HAP-1 (cell line): ENCODE measurements at regions not wholly inside any gene's neighbourhood (a gene's known extent, or its start where the extent isn't known, plus 50 kb on each side); places are given as distances from the start of the nearest gene placed in this dataset.
"Not testable (repeated sequence)": the region's sequence is repeated elsewhere in the genome, so short reads cannot be mapped to it uniquely, and the experiment has no call there.

Source experiments
- DNase-seq, 2 experiments: peaks; one replicate each; pipeline ENCODE4 v3.0.0-alpha.2; 2016 to 2020; ENCODE audit warnings: low spot score in 2 of 2
- H3K27me3 ChIP-seq: fragments of 250-450 bp; sonication (Bioruptor Pico); 2 replicates; pipeline ENCODE4 v1.5.1; 2020; ENCODE audit warnings: low read depth, mild to moderate bottlenecking, moderate library complexity
- H3K36me3 ChIP-seq: fragments of 250-450 bp; sonication (Bioruptor Pico); replicated peaks from 2 replicates; pipeline ENCODE4 v1.5.1; 2020; ENCODE audit warnings: mild to moderate bottlenecking
- H3K4me1 ChIP-seq: fragments of 250-450 bp; sonication (Bioruptor Pico); 2 replicates; pipeline ENCODE4 v1.5.1; 2020; ENCODE audit warnings: mild to moderate bottlenecking
- H3K4me3 ChIP-seq: fragments of 250-450 bp; sonication (Bioruptor Pico); 2 replicates; pipeline ENCODE4 v1.5.1; 2020; ENCODE audit warnings: mild to moderate bottlenecking, moderate library complexity
- H3K9me3 ChIP-seq: fragments of 250-450 bp; sonication (Bioruptor Pico); 2 replicates; pipeline ENCODE4 v1.5.1; 2020; ENCODE audit warnings: mild to moderate bottlenecking, moderate library complexity
- in situ Hi-C: fragments of 300-500 bp; cut with MboI; formaldehyde crosslinking; loops from 3 replicates; pipeline ENCODE4 v1.14.3; 2020; ENCODE audit warnings: low sequenced_read_pairs, inconsistent platforms, mixed read lengths

GRCh38 chr16:16938980-16939379 lies 531.8 kb downstream of the XYLT1 start:
- Histone ChIP-seq H3K27me3 (no peaks in the 10 kb centered on the region), H3K4me1 (no peaks in the 10 kb centered on the region), H3K9me3 (no peaks in the 10 kb centered on the region), H3K36me3 (no peaks in the 10 kb centered on the region), H3K4me3 (no peak overlapping the region)
- DNase-seq: no peak
- in situ Hi-C loops: no loop called here

- no peaks in the 10 kb centered on the region for H3K27me3 ChIP-seq
- no peaks in the 10 kb centered on the region for H3K9me3 ChIP-seq
- in situ Hi-C loops: no loop called here
- H3K4me3 ChIP-seq: no peak overlapping the region
- no peaks in the 10 kb centered on the region for H3K36me3 ChIP-seq
- H3K4me1 ChIP-seq: no peaks in the 10 kb centered on the region
- DNase-seq: no peak
Observed at GRCh38 chr16:16940351-16940750, 530.4 kb downstream of the XYLT1 start.

GRCh38 chr16:16942849-16943248 lies 527.9 kb downstream of the XYLT1 start:
- H3K4me3 ChIP-seq, in situ Hi-C loops, DNase-seq, H3K9me3 ChIP-seq, H3K36me3 ChIP-seq, H3K4me1 ChIP-seq, H3K27me3 ChIP-seq: not testable (repeated sequence)

- in situ Hi-C loops: no loop called here
- Histone ChIP-seq H3K27me3 (no peaks in the 10 kb centered on the region), H3K4me1 (no peaks in the 10 kb centered on the region), H3K9me3 (no peaks in the 10 kb centered on the region), H3K4me3 (no peak overlapping the region), H3K36me3 (no peaks in the 10 kb centered on the region)
- DNase-seq: no peak
Observed at GRCh38 chr16:16945207-16945606, 525.6 kb downstream of the XYLT1 start.

- Histone ChIP-seq H3K4me1 (no peaks in the 10 kb centered on the region), H3K4me3 (no peak overlapping the region), H3K27me3 (no peaks in the 10 kb centered on the region), H3K36me3 (no peaks in the 10 kb centered on the region), H3K9me3 (no peaks in the 10 kb centered on the region)
- in situ Hi-C loops: no loop called here
- DNase-seq: no peak
Observed at GRCh38 chr16:16956376-16956775, 514.4 kb downstream of the XYLT1 start.

- H3K4me1 ChIP-seq: no peaks in the 10 kb centered on the region
- no peak overlapping the region for H3K4me3 ChIP-seq
- no peaks in the 10 kb centered on the region for H3K36me3 ChIP-seq
- no peaks in the 10 kb centered on the region for H3K27me3 ChIP-seq
- in situ Hi-C loops: no loop called here
- no peak for DNase-seq
- H3K9me3 ChIP-seq: no peaks in the 10 kb centered on the region
Observed at GRCh38 chr16:16960785-16961184, 510.0 kb downstream of the XYLT1 start.

GRCh38 chr16:16966439-16966838 lies 504.3 kb downstream of the XYLT1 start:
- no peaks in the 10 kb centered on the region for H3K27me3 ChIP-seq
- no peak for DNase-seq
- H3K4me3 ChIP-seq: no peak overlapping the region
- H3K9me3 ChIP-seq: no peaks in the 10 kb centered on the region
- H3K4me1 ChIP-seq: no peaks in the 10 kb centered on the region
- in situ Hi-C loops: no loop called here
- H3K36me3 ChIP-seq: no peaks in the 10 kb centered on the region

- no peaks in the 10 kb centered on the region for H3K27me3 ChIP-seq
- H3K36me3 ChIP-seq: no peaks in the 10 kb centered on the region
- H3K9me3 ChIP-seq: no peaks in the 10 kb centered on the region
- H3K4me3 ChIP-seq: no peak overlapping the region
- no peaks in the 10 kb centered on the region for H3K4me1 ChIP-seq
- in situ Hi-C loops: no loop called here
- no peak for DNase-seq
Observed at GRCh38 chr16:16971042-16971441, 499.7 kb downstream of the XYLT1 start.

GRCh38 chr16:16972831-16973230 lies 497.9 kb downstream of the XYLT1 start:
- no peaks in the 10 kb centered on the region for H3K27me3 ChIP-seq
- H3K9me3 ChIP-seq: no peaks in the 10 kb centered on the region
- H3K36me3 ChIP-seq: no peaks in the 10 kb centered on the region
- DNase-seq: no peak
- no peak overlapping the region for H3K4me3 ChIP-seq
- in situ Hi-C loops: no loop called here
- H3K4me1 ChIP-seq: no peaks in the 10 kb centered on the region

- H3K4me1 ChIP-seq: no peaks in the 10 kb centered on the region
- no peaks in the 10 kb centered on the region for H3K27me3 ChIP-seq
- no peak overlapping the region for H3K4me3 ChIP-seq
- no peak for DNase-seq
- H3K9me3 ChIP-seq: no peaks in the 10 kb centered on the region
- H3K36me3 ChIP-seq: no peaks in the 10 kb centered on the region
- in situ Hi-C loops: no loop called here
Observed at GRCh38 chr16:16973707-16974591, 496.8 kb downstream of the XYLT1 start.

GRCh38 chr16:16982614-16983013 lies 488.1 kb downstream of the XYLT1 start:
- in situ Hi-C loops: no loop called here
- Histone ChIP-seq H3K9me3 (no peaks in the 10 kb centered on the region), H3K27me3 (no peaks in the 10 kb centered on the region), H3K4me3 (no peak overlapping the region), H3K4me1 (no peaks in the 10 kb centered on the region), H3K36me3 (no peaks in the 10 kb centered on the region)
- DNase-seq: no peak

- H3K4me3 ChIP-seq: no peak overlapping the region
- in situ Hi-C loops: no loop called here
- DNase-seq: no peak
- H3K9me3 ChIP-seq: no peaks in the 10 kb centered on the region
- H3K36me3 ChIP-seq: no peaks in the 10 kb centered on the region
- H3K27me3 ChIP-seq: no peaks in the 10 kb centered on the region
- H3K4me1 ChIP-seq: no peaks in the 10 kb centered on the region
Observed at GRCh38 chr16:16983582-16983981, 487.2 kb downstream of the XYLT1 start.

- H3K36me3 ChIP-seq, H3K4me3 ChIP-seq, H3K9me3 ChIP-seq, DNase-seq, in situ Hi-C loops, H3K4me1 ChIP-seq, H3K27me3 ChIP-seq: not testable (repeated sequence)
Observed at GRCh38 chr16:16984091-16984490, 486.7 kb downstream of the XYLT1 start.

GRCh38 chr16:16985707-16986106 lies 485.1 kb downstream of the XYLT1 start:
- DNase-seq: no peak
- in situ Hi-C loops: no loop called here
- Histone ChIP-seq H3K4me1 (no peaks in the 10 kb centered on the region), H3K4me3 (no peak overlapping the region), H3K36me3 (no peaks in the 10 kb centered on the region), H3K9me3 (no peaks in the 10 kb centered on the region), H3K27me3 (no peaks in the 10 kb centered on the region)

- Histone ChIP-seq H3K27me3 (no peaks in the 10 kb centered on the region), H3K4me3 (no peak overlapping the region), H3K36me3 (no peaks in the 10 kb centered on the region), H3K4me1 (no peaks in the 10 kb centered on the region), H3K9me3 (no peaks in the 10 kb centered on the region)
- in situ Hi-C loops: no loop called here
- DNase-seq: no peak
Observed at GRCh38 chr16:16988963-16989362, 481.8 kb downstream of the XYLT1 start.
